Chondrocyte (in vitro differentiated cells): ENCODE measurements at regions not wholly inside any gene's neighbourhood (a gene's known extent, or its start where the extent isn't known, plus 50 kb on each side); places are given as distances from the start of the nearest gene placed in this dataset.

ENCODE experiments used
- DNase-seq: peaks from one replicate; pipeline ENCODE4 v3.0.0; 2021; ENCODE audit warnings: mixed read lengths, low spot score
- H3K27ac Mint-ChIP-seq: one replicate; pipeline ENCODE4 v1.8.0; 2021; ENCODE audit warnings: mild to moderate bottlenecking, moderate library complexity, mixed read lengths; ENCODE audit not compliant: unreplicated experiment
- H3K27me3 Mint-ChIP-seq: 2 replicates; pipeline ENCODE4 v1.8.0; 2021; ENCODE audit warnings: low read depth, mixed read lengths
- H3K36me3 Mint-ChIP-seq: 2 replicates; pipeline ENCODE4 v1.8.0; 2021; ENCODE audit warnings: low read depth, mixed read lengths
- H3K4me1 Mint-ChIP-seq: 2 replicates; pipeline ENCODE4 v1.8.0; 2021; ENCODE audit warnings: low read depth, mild to moderate bottlenecking, mixed read lengths
- H3K4me3 Mint-ChIP-seq: one replicate; pipeline ENCODE4 v1.8.0; 2021; ENCODE audit warnings: mild to moderate bottlenecking, moderate library complexity, mixed read lengths; ENCODE audit not compliant: unreplicated experiment
- H3K9me3 Mint-ChIP-seq: 2 replicates; pipeline ENCODE4 v1.8.0; 2021; ENCODE audit warnings: low read depth, mixed read lengths
- TF ChIP-seq, protein P1 (sequence below): fragments of 200-600 bp; sonication (generic); IDR thresholded peaks from 2 replicates; pipeline ENCODE4 v1.5.0; 2021; ENCODE audit warnings: antibody characterized with exemption, mild to moderate bottlenecking, moderate library complexity

DNA sequence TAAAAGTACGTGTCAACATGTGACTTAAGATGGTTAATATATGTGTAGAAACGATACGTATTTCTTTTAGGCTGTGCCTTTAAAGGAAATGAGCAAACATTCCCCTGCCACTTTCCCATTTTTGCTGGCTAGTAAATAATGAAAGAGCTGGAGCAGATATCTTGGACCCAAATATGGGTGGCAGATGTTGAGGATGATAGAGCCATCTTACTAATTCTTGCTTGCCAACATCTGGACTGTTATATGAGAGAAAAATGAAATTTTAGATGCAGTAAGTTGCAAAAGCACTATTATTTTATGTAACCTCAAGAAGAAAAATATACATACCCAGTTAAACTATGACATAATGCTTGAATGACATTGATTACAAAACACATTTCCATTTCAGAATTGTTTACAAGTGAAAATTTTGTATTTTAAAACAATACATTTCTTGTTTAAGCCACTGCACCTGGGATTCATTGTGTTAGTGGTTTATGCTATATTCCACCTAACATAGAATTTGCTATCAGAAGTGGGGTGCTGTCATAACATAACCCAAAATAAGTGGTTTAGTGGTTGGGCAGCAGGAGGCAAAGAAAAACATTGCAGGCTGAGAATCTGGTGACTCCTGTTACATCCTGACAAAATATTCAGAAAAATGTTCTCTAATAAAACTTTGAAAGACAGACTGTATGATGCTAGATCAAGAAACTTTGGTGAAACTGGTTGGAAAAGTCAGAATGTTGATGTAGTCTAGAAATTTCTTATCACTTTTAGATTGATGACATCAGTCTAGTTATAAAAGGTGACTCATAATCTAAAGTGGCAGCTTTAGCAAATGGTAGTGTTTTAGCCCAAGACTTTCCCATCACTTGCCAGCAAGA is 305.0 kb downstream of the PTEN start:
- no peak overlapping the region for H3K27ac Mint-ChIP-seq
- H3K9me3 Mint-ChIP-seq: peaks cover 9% of the 10 kb centered on the region
- no peaks in the 10 kb centered on the region for H3K36me3 Mint-ChIP-seq
- H3K27me3 Mint-ChIP-seq: no peaks in the 10 kb centered on the region
- H3K4me3 Mint-ChIP-seq: no peak overlapping the region
- H3K4me1 Mint-ChIP-seq: peaks cover 24% of the 10 kb centered on the region
- DNase-seq: no peak
- TF ChIP-seq, protein P1, sequence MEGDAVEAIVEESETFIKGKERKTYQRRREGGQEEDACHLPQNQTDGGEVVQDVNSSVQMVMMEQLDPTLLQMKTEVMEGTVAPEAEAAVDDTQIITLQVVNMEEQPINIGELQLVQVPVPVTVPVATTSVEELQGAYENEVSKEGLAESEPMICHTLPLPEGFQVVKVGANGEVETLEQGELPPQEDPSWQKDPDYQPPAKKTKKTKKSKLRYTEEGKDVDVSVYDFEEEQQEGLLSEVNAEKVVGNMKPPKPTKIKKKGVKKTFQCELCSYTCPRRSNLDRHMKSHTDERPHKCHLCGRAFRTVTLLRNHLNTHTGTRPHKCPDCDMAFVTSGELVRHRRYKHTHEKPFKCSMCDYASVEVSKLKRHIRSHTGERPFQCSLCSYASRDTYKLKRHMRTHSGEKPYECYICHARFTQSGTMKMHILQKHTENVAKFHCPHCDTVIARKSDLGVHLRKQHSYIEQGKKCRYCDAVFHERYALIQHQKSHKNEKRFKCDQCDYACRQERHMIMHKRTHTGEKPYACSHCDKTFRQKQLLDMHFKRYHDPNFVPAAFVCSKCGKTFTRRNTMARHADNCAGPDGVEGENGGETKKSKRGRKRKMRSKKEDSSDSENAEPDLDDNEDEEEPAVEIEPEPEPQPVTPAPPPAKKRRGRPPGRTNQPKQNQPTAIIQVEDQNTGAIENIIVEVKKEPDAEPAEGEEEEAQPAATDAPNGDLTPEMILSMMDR: no peak

DNA sequence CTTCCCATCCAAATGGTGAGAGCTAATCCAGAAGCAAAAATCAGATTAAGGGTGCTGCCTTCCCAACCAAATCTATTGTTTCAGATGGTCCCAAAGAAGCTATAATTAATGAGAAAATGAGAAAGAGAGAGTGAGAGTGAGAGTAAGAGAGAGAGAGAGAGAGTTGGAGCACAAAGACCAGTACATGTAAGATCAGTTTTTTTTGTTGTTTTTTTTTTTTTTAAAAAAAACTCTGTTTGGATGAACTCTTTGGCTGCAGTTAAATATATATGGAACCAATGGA is 305.6 kb downstream of the PTEN start:
- TF ChIP-seq, protein P1: no peak
- Mint-ChIP-seq H3K36me3 (no peaks in the 10 kb centered on the region), H3K9me3 (peaks cover 12% of the 10 kb centered on the region), H3K4me1 (peaks cover 24% of the 10 kb centered on the region), H3K27me3 (no peaks in the 10 kb centered on the region), H3K27ac (no peak overlapping the region), H3K4me3 (no peak overlapping the region)
- no peak for DNase-seq

DNA sequence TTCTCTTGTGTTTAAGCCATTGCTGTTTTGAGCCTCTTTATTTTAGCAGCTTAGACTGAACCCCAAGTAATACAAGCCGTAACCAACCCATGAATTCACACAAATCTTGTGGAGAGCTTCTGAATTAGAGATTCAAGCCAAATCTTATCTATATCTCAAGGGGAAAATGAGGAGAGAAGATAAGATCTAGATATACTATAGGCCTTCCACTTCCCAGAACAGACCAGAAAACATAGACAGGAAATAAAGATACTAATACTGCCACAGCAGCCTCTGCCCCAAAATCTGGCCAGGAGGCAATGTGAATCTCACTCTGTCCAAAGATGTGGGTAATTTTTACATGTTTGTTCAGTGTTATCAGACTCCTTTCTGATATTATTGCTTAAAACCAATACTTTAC is 307.2 kb downstream of the PTEN start:
- DNase-seq: no peak
- peaks cover 26% of the 10 kb centered on the region for H3K9me3 Mint-ChIP-seq
- H3K27me3 Mint-ChIP-seq: no peaks in the 10 kb centered on the region
- no peak overlapping the region for H3K4me3 Mint-ChIP-seq
- TF ChIP-seq, protein P1: no peak
- peak overlapping the region; percentile 15 for H3K27ac Mint-ChIP-seq
- peaks cover 6% of the 10 kb centered on the region for H3K36me3 Mint-ChIP-seq
- peaks cover 17% of the 10 kb centered on the region for H3K4me1 Mint-ChIP-seq

DNA sequence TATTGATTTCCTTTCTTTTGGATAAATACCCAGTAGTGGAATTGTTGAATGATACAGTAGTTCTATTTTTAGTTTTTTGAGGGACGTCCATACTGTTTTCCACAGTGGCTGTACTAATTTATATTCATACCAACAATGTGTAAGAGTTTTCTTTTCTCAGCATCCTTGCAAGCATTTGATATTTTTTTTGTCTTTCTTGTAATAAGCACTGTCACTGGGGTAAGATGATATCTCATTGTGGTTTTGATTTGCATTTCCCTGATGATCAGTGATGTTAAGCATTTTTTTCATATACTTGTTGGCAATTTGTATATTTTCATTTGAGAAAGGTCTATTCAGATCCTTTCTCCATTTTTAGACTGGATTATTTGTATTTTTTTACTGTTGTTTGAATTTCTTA is 308.7 kb downstream of the PTEN start:
- TF ChIP-seq, protein P1: no peak
- peaks cover 6% of the 10 kb centered on the region for H3K36me3 Mint-ChIP-seq
- H3K4me3 Mint-ChIP-seq: no peak overlapping the region
- no peak for DNase-seq
- H3K9me3 Mint-ChIP-seq: peaks cover 36% of the 10 kb centered on the region
- no peak overlapping the region for H3K27ac Mint-ChIP-seq
- peaks cover 6% of the 10 kb centered on the region for H3K4me1 Mint-ChIP-seq
- no peaks in the 10 kb centered on the region for H3K27me3 Mint-ChIP-seq

DNA sequence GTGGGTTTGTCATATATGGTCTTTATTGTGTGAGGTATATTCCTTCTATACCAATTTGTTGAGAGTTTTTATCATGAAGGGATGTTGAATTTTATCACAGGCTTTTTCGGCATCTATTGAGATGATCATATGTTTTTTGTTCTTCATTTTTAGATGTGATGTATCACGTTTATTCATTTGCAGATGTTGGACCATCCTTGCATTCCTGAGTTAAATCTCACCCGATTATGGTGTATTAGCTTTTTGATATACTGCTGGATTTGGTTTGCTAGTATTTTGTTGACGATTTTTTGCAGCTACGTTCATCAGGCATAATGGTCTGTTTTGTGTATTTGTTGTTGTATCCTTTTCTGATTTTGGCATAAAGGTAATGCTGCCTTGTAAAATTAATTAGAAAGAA is 311.0 kb downstream of the PTEN start:
- no peak overlapping the region for H3K4me3 Mint-ChIP-seq
- no peaks in the 10 kb centered on the region for H3K27me3 Mint-ChIP-seq
- H3K36me3 Mint-ChIP-seq: peaks cover 11% of the 10 kb centered on the region
- TF ChIP-seq, protein P1: no peak
- H3K27ac Mint-ChIP-seq: no peak overlapping the region
- DNase-seq: no peak
- no peaks in the 10 kb centered on the region for H3K4me1 Mint-ChIP-seq
- H3K9me3 Mint-ChIP-seq: peaks cover 36% of the 10 kb centered on the region
